GM23338 (cell line): ENCODE measurements at regions not wholly inside any gene's neighbourhood (a gene's known extent, or its start where the extent isn't known, plus 50 kb on each side); places are given as distances from the start of the nearest gene placed in this dataset.

Experiments
- CREB1 ChIP-seq: fragments of 250-450 bp; sonication (Bioruptor Pico); IDR thresholded peaks from 2 replicates; pipeline ENCODE4 v1.5.0; 2020; ENCODE audit warnings: low read depth, mild to moderate bottlenecking, moderate library complexity
- CTCF ChIP-seq, 2 experiments: fragments of 200-600 bp in 1 of 2; sonication (generic) in 1 of 2; conservative IDR thresholded peaks; 2 replicates each; pipeline versions ENCODE4 v1.5.1 to v1.6.1; 2016 to 2017; ENCODE audit warnings: antibody characterized with exemption in 2 of 2, low read depth in 2 of 2, mild to moderate bottlenecking in 2 of 2, moderate library complexity in 1 of 2
- EZH2 ChIP-seq: fragments of 200-600 bp; sonication (generic); IDR thresholded peaks from one replicate; pipeline ENCODE4 v1.8.0; 2017; ENCODE audit warnings: antibody characterized with exemption, mild to moderate bottlenecking, low read depth; ENCODE audit not compliant: unreplicated experiment
- EZH2phosphoT487 ChIP-seq: fragments of 200-600 bp; sonication (generic); IDR thresholded peaks from one replicate; pipeline ENCODE4 v1.8.1; 2018; ENCODE audit warnings: antibody characterized with exemption; ENCODE audit not compliant: unreplicated experiment
- JUNB ChIP-seq: IDR thresholded peaks from one replicate; pipeline ENCODE4 v1.6.1; 2016; ENCODE audit warnings: antibody characterized with exemption; ENCODE audit not compliant: unreplicated experiment
- NANOG ChIP-seq: IDR thresholded peaks from 2 replicates; pipeline ENCODE4 v1.6.1; 2016; ENCODE audit warnings: antibody characterized with exemption, borderline replicate concordance
- POLR2AphosphoS5 ChIP-seq: IDR thresholded peaks from 2 replicates; pipeline ENCODE4 v1.6.1; 2016; ENCODE audit warnings: antibody characterized with exemption, low read depth
- REST ChIP-seq: IDR thresholded peaks from one replicate; pipeline ENCODE4 v1.6.1; 2018; ENCODE audit warnings: antibody characterized with exemption; ENCODE audit not compliant: unreplicated experiment
- STAT1 ChIP-seq: IDR thresholded peaks from one replicate; pipeline ENCODE4 v1.6.1; 2016; ENCODE audit warnings: antibody characterized with exemption; ENCODE audit not compliant: unreplicated experiment
- ZNF114 ChIP-seq: fragments of 250-450 bp; sonication (Bioruptor Pico); IDR thresholded peaks from 2 replicates; pipeline ENCODE4 v1.5.0; 2020; ENCODE audit warnings: mild to moderate bottlenecking, moderate library complexity
- ZNF331 ChIP-seq: fragments of 250-450 bp; sonication (Bioruptor Pico); IDR thresholded peaks from 2 replicates; pipeline ENCODE4 v1.5.0; 2020; ENCODE audit warnings: low read depth, mild to moderate bottlenecking, moderate library complexity
- TF ChIP-seq, protein P1 (sequence below): IDR thresholded peaks from 2 replicates; pipeline ENCODE4 v1.6.1; 2016; ENCODE audit warnings: antibody characterized with exemption

DNA sequence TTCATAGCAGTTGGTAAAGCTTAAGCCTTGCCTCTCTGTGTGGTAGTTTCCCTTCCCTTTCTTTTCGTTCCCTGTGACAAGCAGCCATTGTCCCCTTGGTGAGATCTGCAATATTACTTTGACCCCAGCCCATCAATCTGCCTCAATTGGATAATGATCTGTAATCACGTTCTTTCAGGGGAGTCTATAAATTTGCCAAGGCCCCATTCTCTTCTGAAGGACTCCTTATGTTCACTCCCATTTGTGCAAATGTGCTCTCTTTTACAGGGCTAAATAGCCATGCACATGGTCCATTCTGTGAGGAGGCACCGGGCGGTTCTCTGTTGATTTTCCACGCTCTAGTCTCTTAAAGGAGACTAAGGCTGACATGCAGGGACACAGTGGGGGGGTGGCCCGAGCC, 660.4 kb upstream of the SLC35B3 start:
- no peak for TF ChIP-seq EZH2
- TF ChIP-seq NANOG, result no peak
- no peak for TF ChIP-seq CTCF (conservative IDR thresholded peaks at IDR 0.05; ENCODE audit: low read depth in 2 of 2)
- no peak for TF ChIP-seq POLR2AphosphoS5
- no peak for TF ChIP-seq JUNB
- TF ChIP-seq CREB1, result no peak
- TF ChIP-seq REST, result no peak
- no peak for TF ChIP-seq EZH2phosphoT487
- TF ChIP-seq, protein P1, sequence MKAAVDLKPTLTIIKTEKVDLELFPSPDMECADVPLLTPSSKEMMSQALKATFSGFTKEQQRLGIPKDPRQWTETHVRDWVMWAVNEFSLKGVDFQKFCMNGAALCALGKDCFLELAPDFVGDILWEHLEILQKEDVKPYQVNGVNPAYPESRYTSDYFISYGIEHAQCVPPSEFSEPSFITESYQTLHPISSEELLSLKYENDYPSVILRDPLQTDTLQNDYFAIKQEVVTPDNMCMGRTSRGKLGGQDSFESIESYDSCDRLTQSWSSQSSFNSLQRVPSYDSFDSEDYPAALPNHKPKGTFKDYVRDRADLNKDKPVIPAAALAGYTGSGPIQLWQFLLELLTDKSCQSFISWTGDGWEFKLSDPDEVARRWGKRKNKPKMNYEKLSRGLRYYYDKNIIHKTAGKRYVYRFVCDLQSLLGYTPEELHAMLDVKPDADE, result no peak
- TF ChIP-seq ZNF114 (CRISPR knock-in tag), result no peak
- TF ChIP-seq ZNF331 (CRISPR knock-in tag), result no peak
- TF ChIP-seq STAT1, result no peak
